NCI-H2081 treated with DMSO at 0.1 percent for 48 hours (cell line): ENCODE measurements at regions not wholly inside any gene's neighbourhood (a gene's known extent, or its start where the extent isn't known, plus 50 kb on each side); places are given as distances from the start of the nearest gene placed in this dataset.

Experiments used
- DNase-seq: peaks from one replicate; lab custom pipeline; 2025; lab: John Stamatoyannopoulos, UW

DNA sequence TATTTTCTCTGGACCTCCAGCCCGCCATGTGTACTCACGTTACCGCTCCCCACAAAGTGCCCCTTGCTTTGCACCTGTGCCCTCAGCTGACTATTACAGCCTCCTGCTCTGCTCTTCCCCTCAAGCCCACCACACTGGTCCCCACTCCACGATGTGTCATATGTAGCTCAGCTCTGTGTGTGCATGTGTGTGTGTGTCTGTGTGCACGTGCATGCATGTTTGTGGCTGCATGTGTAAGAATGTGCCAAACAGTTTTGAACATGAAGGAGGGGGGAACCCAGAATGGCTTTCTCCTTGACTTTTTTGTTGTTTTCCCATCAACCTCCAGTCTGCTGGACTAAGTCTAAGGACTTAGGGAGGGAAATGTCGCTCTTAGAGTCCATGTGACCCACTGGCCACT lies 54.8 kb upstream of the BTRC start:
- DNase-seq: no peak

- no peak for DNase-seq
Observed at GRCh38 chr10:101301111-101301731, 52.7 kb upstream of the BTRC start.

- no peak for DNase-seq
Observed at GRCh38 chr10:101303087-101303703, 50.8 kb upstream of the BTRC start.
